ENCODE measurements at regions not wholly inside any gene's neighbourhood (a gene's known extent, or its start where the extent isn't known, plus 50 kb on each side); places are given as distances from the start of the nearest gene placed in this dataset.

GRCh38 chr14:84404246-84404645 lies 1125.7 kb upstream of the FLRT2 start (continued):
- TF ChIP-seq BHLHE40 (IDR thresholded peaks at IDR 0.05; ENCODE audit: low read depth, low read length) (no peak), SREBF2 (IDR thresholded peaks at IDR 0.05) (no peak), HEYL (CRISPR knock-in tag; IDR thresholded peaks at IDR 0.05) (no peak), ZC3H11A (IDR thresholded peaks at IDR 0.05) (no peak)

GRCh38 chr14:84409435-84409834 lies 1120.5 kb upstream of the FLRT2 start:
- no peak overlapping the region for H3K4me3 ChIP-seq
- POLR2A ChIA-PET: no interaction called here
- TF ChIP-seq EP300 (IDR thresholded peaks at IDR 0.05) (no peak), ZC3H11A (IDR thresholded peaks at IDR 0.05) (no peak), CTCF (IDR thresholded peaks at IDR 0.05) (no peak), ZSCAN20 (CRISPR knock-in tag; IDR thresholded peaks at IDR 0.05) (no peak), HEYL (CRISPR knock-in tag; IDR thresholded peaks at IDR 0.05) (no peak), ZNF302 (CRISPR knock-in tag; IDR thresholded peaks at IDR 0.05) (no peak), NFE2L2 (conservative IDR thresholded peaks at IDR 0.05; ENCODE audit: low read length) (no peak), PHF8 (IDR thresholded peaks at IDR 0.05; ENCODE audit: borderline replicate concordance, low read depth) (no peak), CBX2 (IDR thresholded peaks at IDR 0.05; ENCODE audit: borderline replicate concordance, low read depth) (no peak), FOSB (CRISPR knock-in tag; IDR thresholded peaks at IDR 0.05) (no peak)
- H3K27ac ChIP-seq: no peak overlapping the region
- no peak for ATAC-seq
- DNase-seq (ENCODE audit: low read depth in 1 of 2, low spot score in 1 of 2): no peak
- WGBS (ENCODE audit: missing lambda C conversion rate): 2% methylated on average over 3 of the region's 3 CpGs
- H3K4me2 ChIP-seq: no peak overlapping the region
- FAIRE-seq: no peak
- CTCF ChIA-PET: no interaction called here
- H3K9me3 ChIP-seq: no peaks in the 10 kb centered on the region; the same call in 2 of the 3 replicates
- H3K4me1 ChIP-seq: no peaks in the 10 kb centered on the region

- CTCF ChIA-PET: interaction anchor here (1.0 kb wide), 1 partner anchor 18 kb away, joined by 3 read pairs; no protein-coding TSS in a partner anchor
- 17% methylated on average over 3 of the region's 3 CpGs for WGBS (ENCODE audit: missing lambda C conversion rate)
- DNase-seq (ENCODE audit: low read depth in 1 of 2, low spot score in 1 of 2): no peak
- TF ChIP-seq EHMT2 (IDR thresholded peaks at IDR 0.05; ENCODE audit: low read depth) (no peak), HOXB5 (CRISPR knock-in tag; IDR thresholded peaks at IDR 0.05) (no peak), RAD21 (conservative IDR thresholded peaks at IDR 0.05 in 1 of 2, IDR thresholded peaks at IDR 0.05 in 1 of 2) (no peak), RNF2 (IDR thresholded peaks at IDR 0.05; ENCODE audit: borderline replicate concordance, low read depth) (no peak), MYC (IDR thresholded peaks at IDR 0.05; ENCODE audit: borderline replicate concordance, low read length) (no peak), TFCP2L1 (CRISPR knock-in tag; IDR thresholded peaks at IDR 0.05) (no peak), BHLHE40 (IDR thresholded peaks at IDR 0.05; ENCODE audit: low read depth, low read length) (no peak), E2F6 (IDR thresholded peaks at IDR 0.05; ENCODE audit: borderline replicate concordance, low read depth) (no peak), SREBF2 (IDR thresholded peaks at IDR 0.05) (no peak), POLR2AphosphoS2 (conservative IDR thresholded peaks at IDR 0.05; ENCODE audit: low read length) (no peak), HEYL (CRISPR knock-in tag; IDR thresholded peaks at IDR 0.05) (no peak)
- TF ChIP-seq, protein P1, sequence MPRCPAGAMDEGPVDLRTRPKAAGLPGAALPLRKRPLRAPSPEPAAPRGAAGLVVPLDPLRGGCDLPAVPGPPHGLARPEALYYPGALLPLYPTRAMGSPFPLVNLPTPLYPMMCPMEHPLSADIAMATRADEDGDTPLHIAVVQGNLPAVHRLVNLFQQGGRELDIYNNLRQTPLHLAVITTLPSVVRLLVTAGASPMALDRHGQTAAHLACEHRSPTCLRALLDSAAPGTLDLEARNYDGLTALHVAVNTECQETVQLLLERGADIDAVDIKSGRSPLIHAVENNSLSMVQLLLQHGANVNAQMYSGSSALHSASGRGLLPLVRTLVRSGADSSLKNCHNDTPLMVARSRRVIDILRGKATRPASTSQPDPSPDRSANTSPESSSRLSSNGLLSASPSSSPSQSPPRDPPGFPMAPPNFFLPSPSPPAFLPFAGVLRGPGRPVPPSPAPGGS (IDR thresholded peaks at IDR 0.05): no peak
- TF ChIP-seq, protein P2, sequence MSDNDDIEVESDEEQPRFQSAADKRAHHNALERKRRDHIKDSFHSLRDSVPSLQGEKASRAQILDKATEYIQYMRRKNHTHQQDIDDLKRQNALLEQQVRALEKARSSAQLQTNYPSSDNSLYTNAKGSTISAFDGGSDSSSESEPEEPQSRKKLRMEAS (IDR thresholded peaks at IDR 0.05): no peak
- TF ChIP-seq, protein P3, sequence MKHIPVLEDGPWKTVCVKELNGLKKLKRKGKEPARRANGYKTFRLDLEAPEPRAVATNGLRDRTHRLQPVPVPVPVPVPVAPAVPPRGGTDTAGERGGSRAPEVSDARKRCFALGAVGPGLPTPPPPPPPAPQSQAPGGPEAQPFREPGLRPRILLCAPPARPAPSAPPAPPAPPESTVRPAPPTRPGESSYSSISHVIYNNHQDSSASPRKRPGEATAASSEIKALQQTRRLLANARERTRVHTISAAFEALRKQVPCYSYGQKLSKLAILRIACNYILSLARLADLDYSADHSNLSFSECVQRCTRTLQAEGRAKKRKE (CRISPR knock-in tag; IDR thresholded peaks at IDR 0.05; ENCODE audit: low read depth): no peak
- no peak for ATAC-seq
- FAIRE-seq: no peak
- Histone ChIP-seq H3K4me2 (no peak overlapping the region), H3K27ac (no peak overlapping the region), H3K4me3 (no peak overlapping the region), H3K4me1 (no peaks in the 10 kb centered on the region), H3K9me3 (no peaks in the 10 kb centered on the region; the same call in 2 of the 3 replicates)
- POLR2A ChIA-PET: no interaction called here
Measured at GRCh38 chr14:84410344-84410743, 1119.6 kb upstream of the FLRT2 start.
